Body of pancreas (tissue), 4 donors: ENCODE measurements at regions not wholly inside any gene's neighbourhood (a gene's known extent, or its start where the extent isn't known, plus 50 kb on each side); places are given as distances from the start of the nearest gene placed in this dataset.

Source experiments
- POLR2A ChIP-seq, 3 donors: fragments of 450-650 bp; IDR thresholded peaks; one replicate each; pipeline ENCODE4 v1.6.1; 2016; ENCODE audit warnings: antibody characterized with exemption in 3 of 3, mild to moderate bottlenecking in 2 of 3
- TF ChIP-seq, protein P1 (sequence below), 7 experiments: fragments of 450-650 bp in 4 of 7; fragments of 200-600 bp in 3 of 7; sonication (generic) in 3 of 7; IDR thresholded peaks; one replicate each; pipeline ENCODE4 v1.5.1; 2016 to 2019; ENCODE audit warnings: antibody characterized with exemption in 7 of 7

DNA sequence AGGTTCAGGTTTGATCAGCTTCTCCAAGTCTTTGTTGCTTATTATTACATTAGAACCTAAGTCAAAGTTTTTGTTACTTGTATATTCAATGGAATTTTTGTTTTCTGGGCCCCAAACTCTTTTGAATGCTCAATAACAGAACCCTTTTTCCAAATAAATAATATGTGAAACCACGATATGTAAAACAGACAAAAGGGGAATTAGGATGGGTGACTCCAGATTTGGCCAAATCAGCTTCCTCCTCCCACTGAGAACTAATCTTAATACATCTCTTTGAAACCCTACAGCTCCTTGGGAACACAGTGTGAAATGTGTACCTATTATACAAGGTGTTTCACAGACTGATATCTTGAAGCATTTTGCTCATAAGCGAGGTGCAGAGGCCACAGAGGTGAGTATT, 67.0 kb upstream of the TNFSF18 start:
- TF ChIP-seq POLR2A (IDR thresholded peaks at IDR 0.05), result no peak
- TF ChIP-seq, protein P1, sequence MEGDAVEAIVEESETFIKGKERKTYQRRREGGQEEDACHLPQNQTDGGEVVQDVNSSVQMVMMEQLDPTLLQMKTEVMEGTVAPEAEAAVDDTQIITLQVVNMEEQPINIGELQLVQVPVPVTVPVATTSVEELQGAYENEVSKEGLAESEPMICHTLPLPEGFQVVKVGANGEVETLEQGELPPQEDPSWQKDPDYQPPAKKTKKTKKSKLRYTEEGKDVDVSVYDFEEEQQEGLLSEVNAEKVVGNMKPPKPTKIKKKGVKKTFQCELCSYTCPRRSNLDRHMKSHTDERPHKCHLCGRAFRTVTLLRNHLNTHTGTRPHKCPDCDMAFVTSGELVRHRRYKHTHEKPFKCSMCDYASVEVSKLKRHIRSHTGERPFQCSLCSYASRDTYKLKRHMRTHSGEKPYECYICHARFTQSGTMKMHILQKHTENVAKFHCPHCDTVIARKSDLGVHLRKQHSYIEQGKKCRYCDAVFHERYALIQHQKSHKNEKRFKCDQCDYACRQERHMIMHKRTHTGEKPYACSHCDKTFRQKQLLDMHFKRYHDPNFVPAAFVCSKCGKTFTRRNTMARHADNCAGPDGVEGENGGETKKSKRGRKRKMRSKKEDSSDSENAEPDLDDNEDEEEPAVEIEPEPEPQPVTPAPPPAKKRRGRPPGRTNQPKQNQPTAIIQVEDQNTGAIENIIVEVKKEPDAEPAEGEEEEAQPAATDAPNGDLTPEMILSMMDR (IDR thresholded peaks at IDR 0.05), result no peak
